ENCODE measurements at regions not wholly inside any gene's neighbourhood (a gene's known extent, or its start where the extent isn't known, plus 50 kb on each side); places are given as distances from the start of the nearest gene placed in this dataset.

DNA sequence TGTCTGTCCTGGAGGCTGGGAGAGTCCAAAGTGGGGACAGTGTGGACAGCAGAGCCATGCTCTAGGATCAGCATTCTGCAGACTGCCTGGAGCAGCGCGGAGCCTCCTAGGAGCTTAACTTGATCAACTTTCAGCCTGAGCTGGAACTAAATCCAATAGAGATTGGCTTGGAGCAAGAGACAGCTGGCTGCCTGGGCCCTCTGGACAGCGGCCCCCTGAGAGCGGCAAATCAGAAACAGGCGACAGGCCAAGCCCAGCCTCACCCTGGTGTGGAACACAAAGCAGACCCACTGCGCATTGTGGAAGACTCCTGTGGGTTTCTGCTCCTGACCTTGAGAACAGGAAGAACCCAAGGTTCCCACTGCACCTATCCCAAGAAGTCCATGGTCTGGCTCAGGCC, 462.2 kb downstream of the TSHZ3 start:
- FAIRE-seq: no peak

GRCh38 chr19:30886222-30886621, 463.0 kb downstream of the TSHZ3 start:
- FAIRE-seq: no peak

DNA sequence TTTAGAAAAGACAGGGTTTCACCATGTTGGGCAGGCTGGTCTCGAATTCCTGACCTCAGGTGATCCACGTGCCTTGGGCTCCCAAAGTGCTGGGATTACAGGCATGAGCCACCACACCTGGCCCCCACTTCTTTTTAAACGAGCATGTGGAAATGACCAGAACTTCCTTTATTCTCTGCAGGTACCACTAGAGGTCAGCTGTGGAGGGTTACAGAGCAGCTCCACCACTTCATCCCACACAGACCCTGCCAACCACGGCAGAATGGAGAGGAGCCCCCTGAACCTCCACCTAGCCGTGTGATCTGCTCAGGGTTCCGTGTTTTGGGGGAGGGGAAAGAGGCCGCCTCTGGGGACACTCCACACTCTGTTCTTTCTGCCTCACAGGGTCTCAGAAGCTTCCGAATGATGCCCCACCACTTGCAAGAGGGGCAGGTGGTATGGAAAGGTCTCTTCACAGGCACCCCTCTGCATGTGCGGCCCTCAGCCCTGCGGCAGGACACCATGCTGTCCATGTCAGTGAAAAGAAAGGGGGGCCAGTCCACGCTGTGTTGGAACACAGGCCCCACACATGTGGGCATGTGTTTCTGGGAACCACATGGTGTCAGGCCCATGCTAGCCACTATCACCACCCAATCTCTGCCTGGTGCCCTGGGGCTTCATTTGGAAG, 465.0 kb downstream of the TSHZ3 start:
- no peak for FAIRE-seq

- no peak for FAIRE-seq
These were observed 466.2 kb downstream of the TSHZ3 start for GRCh38 chr19:30883071-30883470.

- FAIRE-seq: no peak
These were observed 466.7 kb downstream of the TSHZ3 start for GRCh38 chr19:30882411-30883005.

DNA sequence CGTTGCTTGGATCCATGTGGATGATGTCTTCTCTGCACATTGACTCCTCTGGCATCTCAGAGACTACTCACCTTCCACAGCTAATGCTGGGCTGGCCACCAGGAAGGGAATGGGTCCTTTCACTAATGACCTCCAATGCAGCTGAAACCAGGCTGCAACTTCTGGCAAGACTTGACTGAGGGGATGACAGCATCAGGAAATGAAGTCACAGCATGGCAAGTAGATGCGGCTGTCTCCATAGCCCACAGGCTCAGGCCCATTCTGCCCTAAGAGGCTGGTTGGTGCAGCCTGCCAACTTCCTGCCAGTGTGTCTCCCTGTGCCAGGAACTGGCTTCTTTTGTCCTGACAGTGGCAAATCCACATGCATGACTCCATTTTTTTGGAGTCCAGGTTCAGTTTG, 467.3 kb downstream of the TSHZ3 start:
- FAIRE-seq: no peak

GRCh38 chr19:30881281-30881680, 468.0 kb downstream of the TSHZ3 start:
- FAIRE-seq: no peak

GRCh38 chr19:30880551-30880950, 468.7 kb downstream of the TSHZ3 start:
- FAIRE-seq: no peak

DNA sequence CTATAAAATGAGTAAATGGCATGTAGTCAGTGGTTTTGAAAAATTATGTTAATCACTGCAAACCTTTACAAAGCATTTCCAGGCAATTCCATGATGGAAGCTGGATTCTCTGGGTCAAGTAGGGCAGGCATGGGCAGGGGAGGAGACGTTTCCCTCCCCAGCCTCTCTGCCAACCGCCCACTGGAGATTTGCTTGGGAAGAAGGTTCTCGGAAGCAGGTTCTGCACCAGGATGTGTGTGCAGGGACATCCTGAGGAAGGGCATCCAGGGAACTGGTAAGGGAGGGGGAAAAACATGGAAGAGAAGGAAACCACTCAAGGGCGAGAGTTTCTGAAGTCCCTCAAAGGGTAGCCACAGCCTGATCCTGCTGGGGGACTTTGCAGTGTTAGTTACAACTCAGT, 469.1 kb downstream of the TSHZ3 start:
- FAIRE-seq: no peak

GRCh38 chr19:30879736-30880135, 469.5 kb downstream of the TSHZ3 start:
- FAIRE-seq: no peak

GRCh38 chr19:30879225-30879624, 470.0 kb downstream of the TSHZ3 start:
- FAIRE-seq: no peak

GRCh38 chr19:30878495-30878894, 470.7 kb downstream of the TSHZ3 start:
- no peak for FAIRE-seq

DNA sequence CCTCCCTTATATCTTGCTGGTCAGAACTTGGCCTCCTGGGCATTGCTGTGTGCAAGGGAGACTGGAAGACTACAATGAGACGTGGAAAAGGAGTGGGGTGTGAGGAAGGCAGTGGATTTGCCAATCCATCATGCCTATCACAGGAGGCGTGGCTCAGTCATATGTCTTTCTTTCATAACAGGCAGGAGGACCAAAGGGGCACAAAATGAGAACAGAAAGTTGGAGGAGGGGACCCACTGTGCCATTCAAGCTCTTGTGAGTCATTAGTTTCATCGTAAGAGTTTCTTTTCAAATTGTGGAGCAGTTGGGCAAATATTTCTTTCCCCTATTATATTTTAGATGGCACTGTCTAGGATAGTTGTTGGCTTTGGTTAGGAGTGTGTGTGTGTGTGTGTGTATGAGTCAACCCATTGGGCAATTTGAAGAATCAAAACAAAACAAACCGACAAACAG, 471.5 kb downstream of the TSHZ3 start:
- FAIRE-seq: no peak

DNA sequence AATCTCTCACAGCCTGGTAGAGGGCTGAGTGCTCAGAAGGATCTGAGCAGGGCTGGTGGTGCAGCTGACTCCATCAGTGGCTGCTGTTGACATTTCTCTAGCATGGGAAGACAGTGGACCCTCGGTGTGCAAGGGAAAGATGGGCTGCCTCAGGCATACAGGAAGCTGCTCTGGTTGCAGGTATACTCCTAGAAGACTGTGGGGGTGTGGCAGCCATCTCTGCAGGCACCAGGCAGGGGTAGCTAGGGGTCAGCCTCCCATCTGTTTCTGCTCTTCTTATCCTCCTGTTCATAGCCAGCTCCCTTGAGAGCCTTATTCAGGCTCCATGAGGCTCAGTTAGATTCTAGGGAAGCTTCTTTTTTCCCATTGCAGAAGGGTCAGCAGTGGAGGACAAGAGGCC, 475.5 kb downstream of the TSHZ3 start:
- no peak for FAIRE-seq

DNA sequence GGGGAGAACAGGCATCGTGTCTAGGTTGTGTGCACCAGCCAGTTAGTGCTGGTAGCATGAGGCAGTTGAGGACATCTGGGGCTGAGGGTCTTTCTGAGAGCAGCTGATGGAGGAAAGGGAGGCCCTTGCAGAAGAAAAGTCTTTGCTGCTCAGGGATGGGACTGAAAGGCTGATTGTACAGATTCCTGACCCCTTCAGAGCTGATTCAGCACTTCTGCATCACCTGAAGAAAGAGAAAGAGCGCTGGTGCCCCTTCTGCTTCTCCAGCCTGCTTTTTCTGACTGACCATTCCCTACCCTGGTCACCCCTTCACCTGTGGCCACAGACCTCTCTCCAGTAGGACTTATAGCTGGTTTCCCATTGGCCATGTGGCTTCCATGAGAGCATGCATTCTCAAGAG, 476.2 kb downstream of the TSHZ3 start:
- no peak for FAIRE-seq

GRCh38 chr19:30871979-30872378, 477.3 kb downstream of the TSHZ3 start:
- no peak for FAIRE-seq

GRCh38 chr19:30870876-30871275, 478.4 kb downstream of the TSHZ3 start:
- no peak for FAIRE-seq

- FAIRE-seq: no peak
These were observed 483.7 kb downstream of the TSHZ3 start for GRCh38 chr19:30865511-30865910.

GRCh38 chr19:30864391-30865215, 484.6 kb downstream of the TSHZ3 start:
- FAIRE-seq: no peak

DNA sequence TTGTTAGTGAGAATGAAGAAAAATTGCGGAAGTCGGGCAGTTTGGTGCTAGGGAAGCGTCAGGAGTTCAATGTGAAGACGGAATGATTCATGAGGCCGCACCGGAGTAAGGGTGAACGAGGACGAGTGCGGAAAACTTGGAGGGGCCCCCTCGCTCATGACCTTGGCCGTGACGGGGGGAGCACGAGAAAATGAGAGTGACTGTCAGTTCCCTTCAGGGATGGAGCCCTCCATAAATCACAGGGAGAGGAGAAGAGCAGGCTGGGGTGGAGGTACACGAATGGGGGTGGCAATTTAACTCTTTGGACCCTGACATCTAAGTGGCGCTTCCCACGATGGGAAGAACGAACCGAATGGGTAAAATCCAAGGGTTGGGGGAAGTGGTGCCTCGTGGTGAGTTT, 486.4 kb downstream of the TSHZ3 start:
- no peak for FAIRE-seq

- no peak for FAIRE-seq
These were observed 487.3 kb downstream of the TSHZ3 start for GRCh38 chr19:30861919-30862318.

- no peak for FAIRE-seq
These were observed 485.8 kb downstream of the ZNF536 start for GRCh38 chr19:30857966-30858490.

DNA sequence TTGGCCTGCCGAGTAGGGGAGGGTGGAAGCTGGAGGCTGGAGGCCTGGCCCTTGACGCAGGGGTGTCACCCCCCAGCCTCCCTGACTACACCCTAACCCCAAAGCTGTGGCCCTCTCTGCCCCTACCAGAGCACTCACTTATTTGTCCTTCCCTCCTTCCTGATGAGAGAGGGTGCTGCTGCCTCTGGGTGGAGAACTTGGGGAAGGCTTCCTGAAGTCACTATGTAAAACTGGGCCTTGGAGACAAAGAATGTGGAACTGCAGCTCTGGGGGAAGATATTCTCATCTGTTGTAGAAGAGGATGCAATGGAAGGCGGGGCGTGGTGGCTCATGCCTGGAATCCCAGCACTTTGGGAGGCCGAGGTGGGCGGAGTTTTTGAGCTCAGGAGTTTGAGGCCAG, 485.2 kb downstream of the ZNF536 start:
- no peak for FAIRE-seq

DNA sequence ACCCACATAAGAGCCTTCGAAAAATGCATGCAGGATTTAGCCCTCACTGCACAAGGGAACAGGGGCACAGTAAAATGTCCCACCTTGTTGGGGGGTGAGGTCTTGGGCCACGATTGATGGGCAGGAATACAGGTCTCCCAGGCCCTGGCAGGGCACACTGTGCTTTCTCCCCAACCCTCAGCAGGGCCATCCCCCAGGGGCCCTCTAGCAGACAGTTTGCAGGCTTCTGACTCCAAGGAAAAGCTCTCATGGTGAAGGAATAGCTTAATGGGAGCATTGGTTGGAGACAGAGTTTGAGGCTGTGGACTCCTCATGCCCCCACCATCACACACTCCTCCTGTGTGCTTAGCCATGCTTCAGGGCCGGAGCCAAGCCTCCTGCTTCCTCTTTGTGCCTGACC, 484.6 kb downstream of the ZNF536 start:
- no peak for FAIRE-seq

Measured in A204.1 (cell line).